ENCODE measurements at regions not wholly inside any gene's neighbourhood (a gene's known extent, or its start where the extent isn't known, plus 50 kb on each side); places are given as distances from the start of the nearest gene placed in this dataset.
"Not testable (repeated sequence)": the region's sequence is repeated elsewhere in the genome, so short reads cannot be mapped to it uniquely, and the experiment has no call there.

DNA sequence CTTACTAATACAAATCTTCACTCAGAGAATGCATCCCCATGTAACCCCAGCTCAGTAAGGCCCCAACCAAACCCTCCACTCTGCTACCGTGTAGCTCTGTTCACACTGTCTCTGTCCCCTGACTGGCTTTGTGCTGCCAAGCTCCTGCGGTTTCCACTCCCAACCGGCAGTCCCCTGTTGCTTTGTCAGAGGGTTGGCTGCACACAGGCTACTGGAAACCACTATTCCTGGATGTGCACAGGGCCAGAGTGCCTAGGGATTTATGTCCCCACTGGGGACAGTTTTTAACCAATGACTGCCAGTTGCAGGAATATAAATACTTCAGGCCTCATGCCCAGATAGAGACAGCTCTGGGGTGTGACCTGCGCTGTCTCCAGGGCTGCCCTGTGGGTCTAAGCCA, 157.1 kb upstream of the C16orf82 start:
- no peak for DNase-seq

DNA sequence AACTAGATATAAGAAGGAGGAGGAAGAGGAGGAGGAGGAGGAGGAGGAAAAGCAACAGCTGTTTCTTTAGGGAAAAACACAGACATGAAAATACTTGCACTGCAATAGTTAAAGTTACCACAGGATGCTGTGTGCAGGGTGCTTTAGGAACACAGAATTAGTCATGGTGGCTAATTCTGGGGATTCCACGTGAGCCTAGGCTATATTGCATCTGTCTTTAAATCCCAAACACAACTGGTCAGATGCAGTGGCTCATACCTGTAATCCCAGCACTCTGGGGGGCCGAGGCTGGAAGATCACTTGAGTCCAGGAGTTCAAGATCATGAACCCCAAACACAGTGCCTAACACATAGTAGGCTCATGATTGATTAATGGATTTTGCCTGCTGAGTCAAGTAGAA, 155.3 kb upstream of the C16orf82 start:
- no peak for DNase-seq

DNA sequence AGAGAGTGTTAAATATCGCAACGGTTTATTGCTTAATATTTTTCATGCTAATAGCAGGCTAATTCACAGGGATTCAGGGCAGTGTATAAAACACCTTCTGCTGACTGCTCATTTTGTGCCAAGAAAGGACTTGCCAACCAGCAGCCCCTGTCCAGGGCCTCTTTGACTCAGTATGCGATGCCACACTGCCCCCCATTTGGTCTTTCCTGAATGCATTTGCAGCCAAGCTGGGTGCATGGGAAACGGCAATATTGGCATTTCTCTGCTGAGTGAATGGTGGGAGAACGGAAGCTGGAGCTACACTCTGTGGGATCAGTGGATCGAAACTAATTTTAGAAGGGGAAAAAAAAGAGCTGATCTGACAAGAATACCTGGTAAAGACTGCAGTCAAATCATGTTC, 152.9 kb upstream of the C16orf82 start:
- DNase-seq, result no peak

DNA sequence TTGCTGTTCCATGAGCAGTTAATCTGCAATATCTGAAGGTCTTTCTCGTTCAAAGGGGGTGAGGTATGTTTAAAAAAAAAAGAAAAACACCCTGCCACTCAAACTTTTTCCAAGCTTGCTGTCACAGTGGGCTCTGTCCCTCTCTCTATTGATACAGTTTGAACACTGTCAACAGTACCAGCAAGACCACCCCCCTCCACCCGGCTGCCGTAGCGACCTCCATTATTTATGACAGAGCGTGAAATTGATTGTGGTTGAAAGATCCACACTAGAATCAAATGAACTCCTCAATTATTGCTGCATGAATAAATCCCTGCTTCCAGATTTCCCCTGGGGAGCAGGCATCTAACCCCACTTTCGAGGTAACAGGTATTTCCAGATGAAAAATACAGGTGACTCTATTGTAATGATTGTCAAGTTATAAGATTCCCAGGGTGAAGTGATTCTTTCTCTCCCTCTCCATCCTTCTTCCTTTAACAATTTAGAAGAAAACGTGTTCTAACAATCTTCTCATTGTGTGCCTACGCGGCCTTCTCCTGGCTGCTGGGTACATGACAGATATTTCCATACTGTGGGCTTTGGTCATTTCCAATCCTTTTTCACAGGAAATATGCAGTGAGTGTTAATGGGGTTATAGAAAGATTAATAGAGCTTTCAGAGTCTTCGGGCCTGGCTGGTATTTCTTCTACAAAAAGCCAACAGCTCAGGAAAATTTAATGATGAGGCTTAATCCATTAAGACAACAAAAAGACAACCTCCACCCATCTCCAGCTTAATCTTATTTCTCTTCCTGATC, 135.7 kb upstream of the C16orf82 start:
- DNase-seq, result no peak

DNA sequence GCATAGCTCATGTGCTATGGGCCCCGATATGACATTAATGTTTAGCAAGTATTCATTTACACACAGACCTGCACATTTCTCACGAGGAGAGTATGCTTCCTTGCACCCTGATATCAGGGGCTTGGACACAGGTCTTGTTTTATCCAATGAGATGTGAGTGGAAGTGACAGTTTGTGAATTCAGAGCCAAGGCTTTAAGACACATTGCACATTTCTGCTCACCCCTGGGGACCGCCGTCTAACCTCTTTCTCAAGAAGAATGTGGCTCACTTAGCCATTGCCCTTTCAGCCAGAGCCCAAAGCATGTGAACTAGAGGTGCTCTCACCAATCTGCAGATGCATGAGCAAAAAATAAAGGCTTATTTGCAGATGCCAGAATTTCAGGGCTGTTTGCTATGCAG, 116.1 kb upstream of the C16orf82 start:
- DNase-seq, result no peak

DNA sequence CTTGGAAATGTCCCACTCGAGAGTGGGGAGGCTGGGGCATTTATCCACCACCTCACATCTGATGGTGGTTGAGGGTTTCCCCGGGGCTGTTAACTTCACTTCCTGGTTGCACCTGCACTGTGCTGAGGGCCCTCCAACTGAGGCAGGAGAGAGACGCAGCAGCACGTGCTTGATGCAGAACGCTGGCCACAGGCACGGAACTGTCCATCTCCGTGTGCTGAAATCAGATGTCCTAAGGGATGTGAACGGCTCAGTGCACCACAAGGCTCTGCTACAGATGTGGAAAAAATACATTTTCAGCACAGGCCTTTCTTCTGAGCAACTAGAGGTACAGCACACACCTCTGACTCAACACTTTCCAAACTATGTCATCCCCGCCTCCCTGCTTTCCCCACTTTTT, 114.8 kb upstream of the C16orf82 start:
- no peak for DNase-seq

DNA sequence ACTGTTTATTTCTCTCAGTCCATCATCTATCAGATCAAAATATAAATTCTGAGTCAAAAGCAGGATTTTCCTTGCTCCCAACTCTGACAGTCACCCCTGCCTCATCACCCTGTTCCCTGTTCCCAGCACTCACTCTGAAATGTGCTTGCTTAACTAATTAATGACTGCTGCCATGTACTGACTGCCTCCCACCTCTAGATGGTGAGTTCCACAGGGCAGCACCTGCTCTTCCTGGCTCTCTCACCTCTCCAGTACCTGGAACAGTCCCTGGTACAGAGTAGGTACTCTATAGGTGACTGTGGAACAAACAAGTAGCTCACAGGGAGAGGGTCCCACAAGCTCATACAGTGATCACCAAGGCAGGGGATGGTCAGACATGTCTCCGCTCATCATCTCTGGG, 114.3 kb upstream of the C16orf82 start:
- DNase-seq, result no peak

DNA sequence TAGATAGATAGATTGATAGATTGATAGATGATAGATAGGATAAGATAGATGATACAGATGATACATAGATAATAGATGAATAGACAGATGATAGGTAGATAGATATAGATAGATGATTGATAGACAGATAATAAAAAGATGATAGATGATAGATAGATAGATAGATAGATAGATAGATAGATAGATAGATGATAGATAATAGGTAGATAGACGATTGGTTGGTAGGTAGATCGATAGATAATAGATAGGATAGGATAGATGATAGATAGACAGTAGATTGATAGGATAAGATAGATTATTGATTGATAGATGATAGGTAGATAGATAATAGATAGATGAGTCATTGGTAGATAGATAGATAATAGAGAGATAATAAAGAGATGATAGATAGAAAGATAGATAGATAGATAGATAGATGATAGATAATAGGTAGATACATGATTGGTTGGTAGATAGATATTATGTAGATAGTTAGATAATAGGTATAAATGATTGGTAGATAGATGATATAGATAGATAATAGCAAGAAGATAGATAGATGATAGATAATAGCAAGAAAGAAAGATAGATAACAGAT, 109.4 kb upstream of the C16orf82 start:
- DNase-seq, result no peak

GRCh38 chr16:26959416-26960009, 107.2 kb upstream of the C16orf82 start:
- no peak for DNase-seq

DNA sequence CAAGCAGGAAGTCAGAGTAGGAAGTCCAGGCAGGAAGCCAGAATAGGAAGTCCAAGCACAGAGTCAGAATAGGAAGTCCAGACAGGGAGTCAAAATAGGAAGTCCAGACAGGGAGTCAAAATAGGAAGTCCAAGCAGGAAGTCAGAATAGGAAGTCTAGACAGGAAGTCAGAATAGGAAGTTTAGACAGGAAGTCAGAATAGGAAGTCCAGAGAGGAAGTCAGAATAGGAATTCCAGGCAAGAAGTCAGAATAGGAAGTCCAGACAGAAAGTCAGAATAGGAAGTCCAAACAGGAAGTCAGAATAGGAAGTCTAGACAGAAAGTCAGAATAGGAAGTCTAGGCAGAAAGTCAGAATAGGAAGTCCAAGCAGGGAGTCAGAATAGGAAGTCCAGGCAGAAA, 105.3 kb upstream of the C16orf82 start:
- DNase-seq, result no peak

- no peak for DNase-seq
These were observed 103.6 kb upstream of the C16orf82 start for GRCh38 chr16:26963109-26963508.

GRCh38 chr16:26969589-26970231, 97.0 kb upstream of the C16orf82 start:
- no peak for DNase-seq

GRCh38 chr16:26970292-26970691, 96.4 kb upstream of the C16orf82 start:
- no peak for DNase-seq

DNA sequence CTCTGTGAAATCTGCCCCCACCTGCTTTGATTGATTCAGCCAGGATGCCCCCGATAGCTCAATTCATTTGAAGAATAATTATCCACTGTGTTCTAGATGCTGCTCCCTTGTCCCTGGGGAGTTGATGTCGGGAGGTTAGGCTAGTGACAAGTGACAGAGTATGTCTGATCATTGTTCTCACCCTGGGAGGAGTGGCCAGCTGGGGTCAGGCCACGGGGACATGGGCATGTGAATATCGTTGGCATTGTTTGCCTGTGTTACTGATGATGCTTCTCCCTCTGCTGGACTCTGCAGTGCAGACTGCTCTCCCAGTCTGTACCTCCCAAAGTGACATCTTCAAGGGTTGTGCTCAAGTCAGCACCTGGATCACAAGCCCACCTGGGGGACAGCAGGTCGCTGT, 89.9 kb upstream of the C16orf82 start:
- DNase-seq, result no peak

GRCh38 chr16:26981266-26981938, 85.3 kb upstream of the C16orf82 start:
- no peak for DNase-seq

DNA sequence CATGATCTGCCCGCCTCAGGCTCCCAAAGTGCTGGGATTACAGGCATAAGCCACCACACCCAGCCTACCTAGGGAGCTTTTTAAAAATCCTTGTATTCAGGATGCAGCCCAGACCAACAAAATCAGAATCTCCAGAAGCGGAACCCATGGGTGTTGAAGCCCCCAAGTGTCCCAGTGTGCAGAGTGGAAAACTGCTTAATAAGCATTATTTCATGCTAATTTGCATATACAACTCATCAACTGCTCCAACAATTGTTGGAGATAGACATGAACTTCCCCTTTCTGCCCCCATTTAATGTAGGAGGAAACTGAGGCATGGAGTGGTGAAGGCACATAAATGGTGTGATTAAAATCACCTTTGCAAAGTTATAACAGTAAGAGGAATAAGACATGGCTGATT, 84.3 kb upstream of the C16orf82 start:
- no peak for DNase-seq

GRCh38 chr16:26983426-26983825, 83.3 kb upstream of the C16orf82 start:
- DNase-seq, result no peak

GRCh38 chr16:26985100-26986065, 81.3 kb upstream of the C16orf82 start:
- no peak for DNase-seq

GRCh38 chr16:26987597-26988010, 79.1 kb upstream of the C16orf82 start:
- DNase-seq, result no peak

DNA sequence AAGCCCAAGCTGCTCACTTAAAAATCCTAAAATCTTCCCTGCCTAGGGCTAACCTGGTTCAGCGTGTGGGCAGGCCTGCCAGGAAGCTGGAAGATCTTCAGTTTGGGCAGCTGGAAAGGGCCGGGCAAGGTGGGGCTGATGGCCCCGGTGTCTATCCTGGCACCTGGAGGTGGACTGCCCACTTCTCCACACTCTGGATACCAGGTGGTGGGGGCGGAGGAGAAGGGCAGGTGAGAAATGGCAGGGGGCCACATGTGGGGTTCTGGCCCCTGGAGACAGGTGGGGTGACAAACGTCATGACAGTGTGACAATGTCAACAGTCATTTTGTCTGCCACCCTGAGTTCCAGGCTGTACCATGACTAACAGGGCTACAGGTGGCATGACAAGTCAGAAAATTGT, 78.5 kb upstream of the C16orf82 start:
- DNase-seq, result no peak

- not testable (repeated sequence) for DNase-seq
These were observed 76.2 kb upstream of the C16orf82 start for GRCh38 chr16:26990384-26991120.
